BJ (cell line): ENCODE measurements at regions not wholly inside any gene's neighbourhood (a gene's known extent, or its start where the extent isn't known, plus 50 kb on each side); places are given as distances from the start of the nearest gene placed in this dataset.

Source experiments
- CTCF ChIA-PET: fragments of 350-600 bp; formaldehyde crosslinking; extraction: SDS; loops from one replicate; lab custom pipeline; 2021; ENCODE audit warnings: antibody characterized with exemption, inconsistent platforms; lab: Yijun Ruan, JAX
- POLR2A ChIA-PET: fragments of 300-600 bp; sonication (Branson Sonifier 250); formaldehyde crosslinking; extraction: SDS; loops from one replicate; lab custom pipeline; 2021; ENCODE audit warnings: antibody characterized with exemption; lab: Charles Lee
- DNase-seq: peaks from one replicate; pipeline ENCODE4 v3.0.0-alpha.2; 2011; ENCODE audit warnings: low read depth
- H3K27me3 ChIP-seq: 2 replicates; pipeline ENCODE4 v1.6.0; 2011; ENCODE audit warnings: low read length; ENCODE audit not compliant: control insufficient read depth, insufficient read depth
- H3K36me3 ChIP-seq: 2 replicates; pipeline ENCODE4 v1.5.1; 2011; ENCODE audit warnings: low read length; ENCODE audit not compliant: control insufficient read depth, insufficient read depth
- H3K4me3 ChIP-seq: 2 replicates; pipeline ENCODE4 v1.5.1; 2011; ENCODE audit warnings: low read depth, mild to moderate bottlenecking, control low read depth, low read length
- CTCF ChIP-seq: IDR thresholded peaks from 2 replicates; pipeline ENCODE4 v1.5.1; 2011; ENCODE audit warnings: low read depth, mild to moderate bottlenecking, control low read depth, inconsistent platforms, low read length, moderate library complexity; ENCODE audit not compliant: insufficient read depth

GRCh38 chr9:73549991-73550390 is 398.3 kb downstream of the ANXA1 start:
- no peak for DNase-seq
- H3K36me3 ChIP-seq = no peaks in the 10 kb centered on the region
- no peaks in the 10 kb centered on the region for H3K27me3 ChIP-seq
- no peak for TF ChIP-seq CTCF
- POLR2A ChIA-PET = no interaction called here
- no peak overlapping the region for H3K4me3 ChIP-seq
- CTCF ChIA-PET = no interaction called here

GRCh38 chr9:73553295-73553694 is 401.6 kb downstream of the ANXA1 start:
- Histone ChIP-seq H3K4me3 (no peak overlapping the region), H3K36me3 (no peaks in the 10 kb centered on the region), H3K27me3 (no peaks in the 10 kb centered on the region)
- POLR2A ChIA-PET = no interaction called here
- DNase-seq = no peak
- CTCF ChIA-PET = no interaction called here
- TF ChIP-seq CTCF = no peak

DNA sequence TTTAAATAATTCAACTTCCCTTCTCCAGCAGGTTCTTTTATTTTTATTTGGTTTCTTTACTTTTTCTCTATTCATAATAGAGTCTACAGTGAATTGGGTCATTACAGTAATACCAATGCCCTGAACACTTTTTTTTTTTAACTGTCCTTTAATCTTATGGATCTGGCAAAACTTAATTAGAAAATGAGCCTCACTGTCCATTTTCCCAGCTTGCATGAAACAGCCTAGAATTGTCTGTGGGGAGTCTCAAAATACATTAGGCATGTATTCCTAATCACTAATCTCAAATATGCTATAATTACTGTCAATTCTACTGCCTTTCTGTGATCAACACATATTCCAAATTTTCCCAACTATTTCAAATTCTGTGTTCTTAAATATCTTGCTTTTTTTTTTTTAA is 406.8 kb downstream of the ANXA1 start:
- ChIA-PET POLR2A (no interaction called here), CTCF (interaction anchor here (0.6 kb wide), 1 partner anchor 30 kb away, joined by 3 read pairs; no protein-coding TSS in a partner anchor)
- Histone ChIP-seq H3K27me3 (no peaks in the 10 kb centered on the region), H3K36me3 (no peaks in the 10 kb centered on the region), H3K4me3 (no peak overlapping the region)
- no peak for TF ChIP-seq CTCF
- DNase-seq = no peak

DNA sequence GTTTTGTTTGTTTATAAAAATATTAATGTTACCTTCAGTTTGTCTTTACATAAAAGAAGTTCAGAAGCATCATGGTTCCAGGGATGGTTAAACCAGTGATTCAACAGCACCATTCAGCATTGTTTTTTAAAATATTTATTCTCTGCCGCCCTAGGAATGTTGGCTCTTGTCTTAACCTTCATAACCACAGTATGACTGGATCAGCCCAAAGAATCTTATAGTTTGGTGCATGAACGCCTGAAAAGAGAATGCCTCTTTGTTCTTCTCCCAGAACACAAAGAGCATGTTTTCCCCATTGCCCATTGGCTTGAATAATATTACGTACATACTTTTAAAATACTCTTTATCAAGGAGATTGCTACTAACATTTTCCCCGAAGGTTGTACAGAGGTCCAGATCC is 413.4 kb downstream of the ANXA1 start:
- DNase-seq = no peak
- POLR2A ChIA-PET = no interaction called here
- Histone ChIP-seq H3K36me3 (no peaks in the 10 kb centered on the region), H3K4me3 (no peak overlapping the region), H3K27me3 (no peaks in the 10 kb centered on the region)
- CTCF ChIA-PET = interaction anchor here (1.5 kb wide), 1 partner anchor 364 kb away, joined by 8 read pairs; no protein-coding TSS in a partner anchor
- no peak for TF ChIP-seq CTCF

GRCh38 chr9:73565833-73566465 is 414.3 kb downstream of the ANXA1 start:
- CTCF ChIA-PET = interaction anchor here (1.5 kb wide), 1 partner anchor 365 kb away, joined by 8 read pairs; no protein-coding TSS in a partner anchor

More at GRCh38 chr9:73565833-73566465, 414.3 kb downstream of the ANXA1 start:
- Histone ChIP-seq H3K36me3 (no peaks in the 10 kb centered on the region), H3K4me3 (no peak overlapping the region), H3K27me3 (no peaks in the 10 kb centered on the region)
- TF ChIP-seq CTCF = peak; percentile 43; the same call in 1 of the 2 replicates
- POLR2A ChIA-PET = no interaction called here
- no peak for DNase-seq
